Upper lobe of left lung (tissue), 4 donors: ENCODE measurements at regions not wholly inside any gene's neighbourhood (a gene's known extent, or its start where the extent isn't known, plus 50 kb on each side); places are given as distances from the start of the nearest gene placed in this dataset.

Experiments
- CTCF ChIP-seq, 6 experiments: fragments of 450-650 bp in 4 of 6; fragments of 200-600 bp in 2 of 6; sonication (generic) in 2 of 6; IDR thresholded peaks; one replicate each; pipeline ENCODE4 v1.5.1; 2016 to 2019; ENCODE audit warnings: antibody characterized with exemption in 6 of 6
- EP300 ChIP-seq, 4 donors: sonication (generic); formaldehyde crosslinking; IDR thresholded peaks; one replicate each; pipeline ENCODE4 v1.5.1; 2017; ENCODE audit warnings: antibody characterized with exemption in 4 of 4, control low read depth in 2 of 4

- TF ChIP-seq CTCF (IDR thresholded peaks at IDR 0.05) (no peak), EP300 (IDR thresholded peaks at IDR 0.05) (no peak)
Observed at GRCh38 chr13:40079721-40080120, 424.3 kb downstream of the COG6 start.
